Superior temporal gyrus (tissue), 1 donor: ENCODE measurements at regions not wholly inside any gene's neighbourhood (a gene's known extent, or its start where the extent isn't known, plus 50 kb on each side); places are given as distances from the start of the nearest gene placed in this dataset.

Experiments used
- DNase-seq: peaks from one replicate; pipeline ENCODE4 v3.0.0-alpha.2; 2016; ENCODE audit errors: extremely low spot score

DNA sequence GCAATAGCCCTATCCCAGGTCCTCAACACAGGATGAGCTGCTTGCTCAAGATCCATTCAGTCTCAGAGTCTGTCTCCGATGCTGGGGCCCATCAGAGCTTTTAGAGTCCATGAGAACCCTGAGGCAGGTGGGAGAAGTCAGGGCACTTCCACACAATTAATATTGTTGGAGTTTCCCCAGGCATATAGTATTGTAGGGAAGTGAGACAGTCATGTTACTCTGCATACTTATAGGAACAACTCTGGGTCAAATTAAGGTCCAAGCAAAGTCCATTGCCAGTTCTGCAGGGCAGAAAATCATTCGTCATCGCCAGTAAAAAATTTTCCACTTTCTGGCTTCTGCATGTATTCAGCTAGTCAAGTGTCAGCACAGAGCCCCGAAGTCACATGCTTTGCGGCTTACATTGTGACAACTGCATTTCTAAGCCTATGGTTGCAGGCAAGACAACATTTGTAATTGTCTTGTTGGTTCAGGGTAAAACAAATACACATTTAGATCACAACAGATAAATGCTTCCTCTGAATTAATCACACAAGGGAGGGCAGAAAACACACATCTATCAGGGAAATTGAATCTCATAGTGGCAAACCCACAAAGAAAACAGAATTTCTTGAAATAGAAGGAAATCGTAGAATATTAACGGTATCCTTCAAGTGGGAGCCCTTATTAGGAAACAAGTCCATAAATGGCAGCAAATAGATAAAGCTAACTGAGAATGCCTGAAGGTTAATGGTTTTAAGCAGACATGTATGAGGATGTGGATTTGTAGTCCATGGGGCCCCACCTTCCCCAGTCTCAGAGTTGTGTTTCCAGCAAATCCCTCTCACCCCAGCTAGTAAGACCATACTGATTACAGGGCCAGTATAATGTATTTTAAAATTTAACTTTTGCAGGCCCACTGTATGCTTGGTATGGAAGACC, 412.1 kb upstream of the RASGEF1B start:
- no peak for DNase-seq

DNA sequence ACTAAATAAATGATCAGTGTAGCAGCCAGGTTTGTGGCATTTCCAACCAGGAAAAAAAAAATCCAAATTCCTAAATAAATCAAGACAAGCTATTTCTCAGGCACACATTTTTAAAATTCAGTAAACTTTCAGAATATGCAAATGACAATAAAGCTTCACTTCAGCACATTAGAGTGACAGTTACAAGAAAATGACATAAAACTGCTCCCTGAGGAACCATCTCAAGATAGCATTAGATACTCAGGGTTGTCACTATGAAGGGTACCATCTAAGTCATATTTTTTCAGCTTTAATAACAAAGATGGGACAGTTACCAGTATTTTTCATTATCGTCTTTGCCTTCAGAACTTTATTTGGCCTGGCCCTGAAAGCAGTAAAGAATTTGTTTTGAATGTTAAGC, 411.3 kb upstream of the RASGEF1B start:
- no peak for DNase-seq

DNA sequence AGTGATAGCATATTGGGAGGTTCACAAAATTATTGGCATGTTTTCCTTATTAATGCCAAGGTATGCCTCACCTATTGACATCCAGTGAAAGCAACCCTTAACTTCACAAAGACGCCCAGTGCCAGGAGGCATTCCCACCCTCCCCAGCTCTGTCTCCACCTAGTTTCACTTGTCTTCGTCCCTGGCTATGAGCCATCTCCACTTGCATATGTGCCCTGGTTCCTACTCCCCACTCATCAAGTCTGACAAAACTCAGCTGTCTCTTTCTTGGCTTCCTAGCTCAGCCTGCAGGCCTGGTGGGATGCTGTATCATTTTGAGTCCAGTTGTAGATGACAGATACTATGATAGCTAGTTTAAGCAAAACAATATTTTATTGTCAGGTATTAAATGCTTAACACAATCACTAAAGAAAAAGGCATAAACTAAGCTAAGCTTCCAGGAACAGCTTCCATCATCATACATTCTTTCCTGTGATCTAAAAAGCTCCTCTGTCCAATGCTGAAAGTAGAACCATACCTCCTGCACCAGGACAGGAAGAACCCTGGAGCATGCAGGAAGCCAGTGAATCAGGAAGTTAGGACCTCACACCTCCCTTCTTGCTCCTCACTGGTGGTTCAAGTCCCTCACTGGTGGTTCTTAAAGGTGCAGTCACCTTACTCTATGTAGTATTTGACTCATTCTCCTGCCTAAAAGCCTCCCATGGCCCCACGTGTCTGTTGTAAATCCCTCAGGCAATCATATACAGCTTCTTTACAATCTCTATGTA, 410.3 kb upstream of the RASGEF1B start:
- no peak for DNase-seq

DNA sequence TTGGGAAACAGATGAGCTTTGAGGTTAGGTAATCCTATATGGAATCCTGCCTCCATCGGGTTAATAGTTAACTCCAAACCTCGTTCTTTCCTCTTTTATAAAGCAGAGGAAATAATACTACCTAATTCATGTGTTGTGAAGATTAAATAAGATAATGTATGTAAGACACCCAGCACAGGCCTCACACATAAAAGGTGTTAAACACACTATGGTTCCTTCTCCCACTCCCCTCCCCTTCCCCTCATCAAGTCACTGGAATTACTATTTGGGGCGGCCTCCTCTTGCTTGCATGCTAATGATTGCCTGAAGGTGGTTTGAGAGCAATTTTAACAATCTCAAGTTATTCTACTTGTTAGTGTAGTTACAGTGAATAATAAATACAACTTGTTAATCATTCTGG, 404.4 kb upstream of the RASGEF1B start:
- DNase-seq = no peak

DNA sequence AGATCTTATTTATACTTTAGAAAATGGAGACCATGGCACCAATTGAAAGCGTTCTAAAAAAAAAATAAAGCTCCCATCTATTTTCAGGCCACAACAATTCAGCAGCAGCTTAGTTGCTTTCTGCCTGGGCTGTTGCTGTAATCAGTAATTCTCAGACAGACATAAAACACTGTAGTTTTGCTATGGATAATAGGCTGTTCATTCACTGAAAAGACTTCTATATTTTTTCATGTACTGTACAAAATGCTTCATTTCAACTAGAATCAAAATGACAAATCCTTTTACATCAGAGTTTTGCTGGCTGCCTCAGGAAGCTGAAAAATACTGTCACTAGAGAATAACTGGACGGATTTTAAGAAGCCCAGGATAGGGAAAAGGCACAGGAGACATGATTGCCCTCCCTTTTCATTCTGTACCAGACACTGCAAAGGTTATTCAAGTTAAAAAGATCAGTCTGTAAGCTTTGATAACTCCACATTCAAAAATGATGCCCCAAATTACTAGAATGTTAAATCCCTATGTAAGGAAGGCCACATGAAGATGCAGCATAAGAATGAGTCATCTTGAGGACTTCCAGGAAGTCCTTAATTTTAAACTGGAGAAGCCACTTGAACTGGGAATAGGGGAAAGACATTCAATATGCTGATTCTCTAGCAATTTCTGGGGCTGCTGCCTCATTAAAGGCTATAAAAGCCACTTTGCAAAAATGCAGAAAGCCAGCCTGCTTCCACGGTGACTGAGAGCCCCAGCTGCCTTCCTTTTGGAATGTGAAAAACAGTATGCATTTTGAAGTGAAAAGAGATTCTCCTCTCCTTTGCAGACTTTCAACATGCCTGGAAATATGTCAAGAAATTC, 403.2 kb upstream of the RASGEF1B start:
- peak; percentile 42 for DNase-seq

DNA sequence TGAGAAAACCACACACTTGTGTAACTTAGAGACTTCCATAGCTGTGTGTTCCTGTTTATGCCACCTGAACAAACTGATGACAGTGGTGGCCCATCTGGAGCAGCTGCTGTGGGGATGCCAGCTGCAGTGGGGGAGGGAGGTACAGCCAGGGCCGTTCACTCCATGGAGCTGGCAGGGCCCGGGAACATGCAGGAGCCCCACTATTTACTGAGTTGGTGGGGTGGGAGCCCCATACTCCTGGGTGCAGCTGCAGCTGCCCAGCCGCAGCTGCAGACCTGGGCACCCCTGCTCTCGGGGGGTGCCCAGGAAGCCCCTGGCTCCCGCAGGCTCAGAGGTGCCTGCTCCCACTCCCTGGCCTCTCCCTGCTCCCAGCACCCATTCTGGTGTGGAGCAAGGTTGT, 398.6 kb upstream of the RASGEF1B start:
- DNase-seq = no peak

DNA sequence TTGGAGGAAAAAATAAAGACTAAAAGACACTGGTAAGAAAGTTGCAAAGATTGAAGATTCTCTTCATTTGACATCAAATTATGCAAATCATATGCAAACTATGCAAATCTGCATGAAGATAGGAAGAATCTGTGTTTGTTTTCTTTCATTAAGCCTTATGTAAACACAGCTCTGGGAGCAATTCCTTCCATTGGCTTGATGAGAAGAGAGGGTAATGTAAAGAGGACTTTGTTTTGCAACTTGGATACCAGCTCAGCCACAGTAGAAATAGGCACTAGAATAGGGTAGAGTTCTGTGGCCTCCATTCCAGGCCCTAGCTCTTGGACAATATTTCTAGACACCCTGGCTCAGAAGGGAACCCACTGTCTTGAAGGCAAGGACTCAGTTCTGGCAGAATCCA, 388.4 kb upstream of the RASGEF1B start:
- no peak for DNase-seq

DNA sequence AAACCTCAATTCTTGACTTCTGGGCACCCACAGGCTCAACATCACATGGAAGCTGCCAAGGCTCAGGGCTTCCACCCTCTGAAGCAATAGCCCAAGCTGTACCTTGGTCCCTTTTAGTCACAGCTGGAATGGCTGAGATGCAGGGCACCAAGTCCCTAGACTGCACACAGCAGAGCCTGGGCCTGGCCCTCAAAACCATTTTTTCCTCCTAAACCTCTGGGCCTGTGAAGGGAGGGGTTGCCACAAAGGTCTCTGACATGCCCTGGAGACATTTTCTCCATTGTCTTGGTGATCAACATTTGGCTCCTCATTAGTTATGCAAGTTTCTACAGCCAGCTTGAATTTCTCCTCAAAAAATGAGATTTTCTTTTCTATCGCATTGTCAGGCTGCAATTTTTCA, 382.7 kb upstream of the RASGEF1B start:
- no peak for DNase-seq

DNA sequence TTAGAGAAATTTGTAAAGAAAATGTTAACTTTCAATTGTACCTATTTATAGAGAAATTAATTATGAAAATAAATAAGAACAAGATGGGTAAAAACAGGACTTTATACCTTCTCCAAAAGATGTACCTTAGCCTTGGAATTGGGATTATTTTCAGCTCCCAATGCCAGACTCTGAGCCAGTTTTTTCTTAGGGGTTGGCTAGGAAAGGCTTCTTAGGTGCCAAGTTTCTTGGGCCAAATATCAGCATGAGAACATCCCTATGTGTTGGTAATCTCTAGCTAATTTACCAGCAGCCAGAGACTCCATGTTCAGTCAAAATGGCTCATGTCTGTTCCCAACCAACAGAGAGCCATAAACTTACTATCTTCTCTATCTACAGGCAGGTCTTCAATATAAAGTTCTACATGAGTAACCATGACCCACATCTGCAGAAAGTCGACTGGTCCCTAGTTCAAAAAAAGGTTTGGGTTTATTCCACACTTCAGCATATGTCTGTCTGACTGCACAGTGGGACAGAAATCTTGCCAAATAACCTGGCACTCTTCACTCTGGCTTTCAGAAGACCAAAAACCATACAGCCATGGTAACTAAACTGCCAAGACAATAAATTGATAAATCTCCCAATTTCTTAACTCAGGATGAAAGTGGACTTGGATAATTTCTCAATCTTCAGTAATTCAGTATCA, 380.5 kb upstream of the RASGEF1B start:
- DNase-seq = no peak

DNA sequence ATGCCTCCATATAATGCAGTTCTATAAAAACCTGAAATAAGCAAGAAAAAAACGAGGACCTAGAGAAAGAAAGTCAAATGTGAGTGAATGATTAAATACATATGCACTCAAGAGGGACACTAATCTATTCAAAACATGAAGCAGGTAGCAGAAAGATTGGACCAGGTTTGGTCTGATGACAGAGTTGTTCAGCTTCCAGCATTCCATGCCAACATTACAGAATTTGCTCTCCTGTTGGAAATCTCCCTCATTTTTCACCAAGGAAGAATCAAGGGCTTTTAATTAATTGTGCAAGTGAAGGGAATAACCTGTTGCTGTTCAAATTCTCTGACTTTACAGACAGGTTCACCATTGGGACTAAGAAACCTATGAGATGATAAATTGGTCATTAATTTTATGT, 379.0 kb upstream of the RASGEF1B start:
- DNase-seq = no peak

DNA sequence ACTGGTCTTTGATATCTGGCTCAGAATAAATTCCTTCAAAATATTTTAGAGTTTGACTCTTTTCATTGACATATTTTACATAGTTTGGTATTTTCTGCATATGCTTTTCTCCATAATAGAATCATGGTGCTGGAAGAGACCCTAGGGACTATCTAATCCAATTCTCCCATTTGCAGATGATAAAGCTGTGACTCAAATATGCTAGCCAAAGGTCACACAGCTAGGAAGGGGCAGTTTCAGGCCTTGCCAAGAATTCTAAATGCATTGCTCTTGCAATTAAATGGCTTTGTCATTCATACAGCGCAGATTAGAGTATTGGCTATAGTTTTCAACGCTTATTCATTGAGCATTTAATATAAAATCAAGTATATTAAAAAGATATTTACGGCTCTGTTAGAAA, 374.1 kb upstream of the RASGEF1B start:
- DNase-seq = no peak

DNA sequence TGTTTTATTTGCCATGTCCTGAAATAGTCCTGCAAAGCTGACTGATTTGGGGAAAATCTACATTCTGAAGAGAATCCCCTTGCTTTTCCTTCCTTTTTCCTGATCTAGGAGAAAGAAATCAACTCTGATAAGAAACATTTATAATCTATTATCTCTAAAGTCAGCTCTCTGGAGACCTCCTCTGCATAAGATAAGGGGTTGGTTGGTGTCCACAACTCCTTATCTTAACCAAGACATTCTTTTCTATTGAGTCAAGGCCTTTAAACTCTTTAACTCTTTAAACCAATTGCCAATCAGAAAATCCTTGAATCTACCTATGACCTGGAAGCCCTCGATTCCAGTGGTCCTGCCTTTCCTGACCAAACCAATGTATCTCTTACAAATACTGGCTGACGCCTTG, 373.6 kb upstream of the RASGEF1B start:
- DNase-seq = no peak

DNA sequence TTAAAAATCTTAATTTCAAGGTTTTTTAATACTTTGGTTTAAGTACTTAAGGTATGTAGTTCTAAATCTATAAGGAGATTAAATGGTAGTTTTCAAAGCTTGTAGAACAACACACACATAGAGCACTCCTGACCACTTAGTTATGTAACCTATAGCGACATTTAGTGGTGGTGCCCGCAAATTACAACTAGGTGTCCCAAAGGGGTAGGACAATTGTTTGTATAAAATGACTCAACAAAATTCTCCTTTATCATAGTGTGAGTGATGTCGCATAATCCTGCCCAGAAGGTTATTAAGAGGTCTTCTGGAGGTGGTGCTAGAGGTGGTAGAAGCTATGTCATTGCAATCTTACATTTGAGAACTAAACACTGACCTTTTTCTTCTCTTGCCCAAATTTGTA, 373.0 kb upstream of the RASGEF1B start:
- DNase-seq = peak; percentile 94

DNA sequence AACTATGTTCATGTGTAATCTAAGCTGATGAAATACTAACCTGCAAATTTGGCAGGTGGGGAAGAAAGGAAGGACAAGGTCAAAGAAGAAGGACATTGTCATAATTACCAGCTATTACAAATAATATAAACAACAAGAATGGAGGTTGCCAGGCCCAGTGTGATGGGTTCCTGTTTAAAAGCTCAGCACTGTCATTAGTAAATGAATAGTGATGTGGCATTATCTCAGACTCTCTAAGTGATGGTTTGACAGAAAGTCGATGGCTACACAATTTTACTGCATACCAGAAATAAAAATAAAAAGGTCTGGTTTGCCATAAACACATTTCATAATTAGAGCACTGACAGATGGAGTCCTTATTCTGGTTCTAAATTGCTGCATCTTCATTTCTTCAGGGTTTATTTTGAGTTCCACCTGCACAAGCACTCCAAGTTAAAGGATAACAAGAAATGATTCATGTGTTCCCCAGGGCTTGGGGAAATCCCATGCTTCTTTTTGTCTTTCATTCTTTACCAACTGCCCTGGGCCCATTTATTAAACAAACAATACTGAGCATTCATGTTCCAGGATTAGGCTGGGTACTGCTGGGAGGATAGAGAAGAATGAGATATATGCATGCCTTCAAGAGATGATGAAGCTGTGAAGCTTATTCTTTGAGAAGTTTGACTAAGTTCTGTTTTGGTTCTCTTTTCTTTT, 367.8 kb upstream of the RASGEF1B start:
- DNase-seq = peak; percentile 42

DNA sequence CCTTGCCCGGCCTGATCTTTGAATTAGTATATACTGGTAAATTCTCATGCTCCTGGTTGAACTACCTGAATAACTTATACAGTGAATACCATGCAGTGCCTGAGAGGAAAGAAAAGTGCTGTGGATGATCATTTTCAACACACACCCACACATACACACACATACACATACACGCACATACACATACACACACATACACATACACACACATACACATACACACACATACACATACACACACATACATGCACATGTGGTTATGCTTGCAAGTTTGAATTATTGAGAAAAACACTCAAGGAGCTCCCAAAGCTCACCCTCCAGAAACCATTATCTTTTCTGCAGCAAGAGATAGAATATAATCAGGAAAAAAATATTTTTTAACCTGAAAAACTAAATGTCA, 366.9 kb upstream of the RASGEF1B start:
- no peak for DNase-seq

DNA sequence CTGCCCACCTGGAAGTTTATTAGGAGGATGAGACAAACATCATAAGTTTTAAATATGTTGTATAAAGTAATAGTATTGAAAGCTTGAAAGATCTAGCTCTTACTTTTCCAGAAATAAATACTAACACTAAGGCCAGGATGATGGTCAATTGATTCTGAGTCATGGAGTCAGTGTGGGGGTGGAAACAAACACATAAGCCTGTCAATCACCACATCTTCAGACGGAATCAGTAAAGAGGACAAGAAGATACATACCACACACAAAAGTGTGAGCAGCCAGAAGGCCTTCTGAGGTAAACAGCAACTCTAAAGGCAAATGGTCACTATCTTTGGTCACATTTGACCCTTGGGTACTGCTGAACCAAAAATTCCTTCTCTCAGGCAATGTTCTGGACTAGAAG, 365.0 kb upstream of the RASGEF1B start:
- no peak for DNase-seq

DNA sequence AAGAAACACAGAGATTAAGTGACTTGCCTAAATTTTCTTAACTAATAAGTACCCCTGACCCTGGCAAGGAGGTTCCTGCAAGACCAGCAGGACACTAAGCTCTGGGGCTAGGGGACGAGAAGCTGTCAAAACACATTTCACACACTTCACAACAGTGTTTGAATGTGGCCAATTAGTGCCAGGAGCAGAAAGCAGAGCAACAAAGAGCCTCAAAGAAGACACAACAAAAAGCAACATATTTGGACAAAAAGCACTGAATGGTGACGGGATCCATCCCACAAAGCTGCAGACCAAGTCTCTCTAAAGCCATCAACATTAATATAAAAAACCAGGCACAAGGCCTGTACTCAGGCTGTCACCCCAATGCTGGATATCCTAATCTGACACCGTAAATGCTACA, 361.9 kb upstream of the RASGEF1B start:
- no peak for DNase-seq

DNA sequence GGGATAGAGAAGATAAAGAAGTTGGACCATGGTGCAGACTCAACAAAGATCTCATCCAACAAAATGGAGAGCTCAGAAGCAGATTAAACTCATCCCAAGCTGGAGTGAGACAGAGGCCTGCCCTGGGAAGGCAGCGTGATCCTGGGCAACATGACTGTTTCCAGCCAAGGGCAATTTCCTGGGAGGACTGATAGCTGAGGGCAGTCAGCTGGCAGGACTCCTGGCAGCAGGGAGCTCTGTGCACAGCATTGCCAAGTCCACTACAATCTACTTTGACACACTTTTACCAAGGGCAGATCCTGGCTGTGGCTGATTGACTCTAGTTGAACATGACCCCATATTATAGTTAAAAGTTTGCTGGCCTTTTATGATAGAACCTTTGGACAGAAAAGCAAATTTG, 357.3 kb upstream of the RASGEF1B start:
- no peak for DNase-seq

DNA sequence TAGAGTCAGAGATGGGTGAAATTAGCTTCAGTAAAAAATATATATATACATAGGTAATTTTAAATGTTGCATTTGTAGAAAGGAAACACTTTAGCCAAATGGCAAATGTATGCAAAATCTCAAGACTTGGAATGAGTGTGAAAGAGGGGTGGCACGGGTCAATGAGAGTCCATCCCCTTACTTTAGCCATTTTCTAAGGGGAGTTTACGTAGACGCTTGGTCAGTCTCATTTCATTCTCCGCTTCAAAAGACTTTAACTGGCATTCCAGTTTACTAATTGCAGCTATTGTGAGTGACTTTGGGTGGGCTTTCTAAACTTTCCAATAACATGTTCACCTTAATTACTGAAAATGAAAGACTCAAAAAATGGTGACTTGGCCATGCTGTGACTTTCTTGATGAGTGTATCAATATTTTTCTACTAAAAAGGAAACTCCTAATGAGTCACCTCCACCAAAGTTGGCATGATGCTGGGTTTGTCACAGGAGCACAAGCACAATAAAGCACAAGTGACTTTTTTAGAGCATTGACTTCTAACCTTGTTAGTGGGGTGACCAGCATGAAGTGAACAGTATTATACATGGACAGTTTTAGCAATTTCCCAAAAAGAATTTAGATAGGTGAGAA, 356.0 kb upstream of the RASGEF1B start:
- no peak for DNase-seq

DNA sequence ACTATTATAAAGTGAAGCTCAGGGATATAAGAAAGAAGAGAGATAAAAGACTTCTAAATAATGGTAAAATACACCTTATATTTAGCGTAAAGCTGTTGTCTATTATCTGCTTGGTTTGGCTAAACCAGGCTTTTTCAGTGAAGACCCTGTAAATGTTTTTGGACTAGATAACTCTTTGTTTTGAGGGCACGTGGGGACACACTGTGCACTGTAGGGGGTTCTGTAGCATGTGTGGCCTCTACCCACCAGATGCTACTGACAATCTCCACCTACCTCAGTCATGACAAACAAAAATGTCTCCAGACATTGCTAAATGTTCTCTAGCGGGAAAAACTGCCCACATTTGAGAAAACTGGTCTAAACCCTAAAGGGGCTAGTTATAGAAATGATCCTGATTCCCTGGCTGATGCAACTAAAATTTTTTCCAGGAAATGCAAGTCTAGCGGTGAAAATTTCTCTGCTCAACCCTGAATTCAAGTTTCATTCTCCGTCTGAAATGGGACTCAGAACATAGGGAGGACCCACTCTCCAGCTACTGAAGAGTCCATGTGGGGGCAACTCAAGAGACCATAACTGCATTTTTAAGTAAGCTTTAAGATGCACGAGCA, 355.2 kb upstream of the RASGEF1B start:
- DNase-seq = no peak
